ENCODE measurements at regions not wholly inside any gene's neighbourhood (a gene's known extent, or its start where the extent isn't known, plus 50 kb on each side); places are given as distances from the start of the nearest gene placed in this dataset.

DNA sequence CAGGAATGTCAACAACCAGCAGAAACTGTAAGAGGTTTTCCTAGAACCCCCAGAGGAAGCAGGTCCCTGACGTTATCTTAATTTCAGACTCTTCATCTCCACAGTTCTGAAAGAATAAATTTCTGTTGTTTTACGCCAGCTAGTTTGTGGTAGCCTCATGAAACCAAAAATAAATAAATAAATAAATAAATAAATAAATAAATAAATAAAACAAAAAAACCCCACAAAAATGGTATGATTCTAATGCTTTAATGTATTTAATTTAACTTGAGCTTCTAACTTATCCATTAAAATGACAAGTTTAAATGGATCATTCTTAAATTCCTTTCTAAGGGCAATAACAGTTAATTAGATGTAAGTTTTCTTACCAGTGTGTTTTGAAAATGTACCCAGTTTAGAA is 293.8 kb upstream of the ADAMTS5 start:
- no peak for DNase-seq

DNA sequence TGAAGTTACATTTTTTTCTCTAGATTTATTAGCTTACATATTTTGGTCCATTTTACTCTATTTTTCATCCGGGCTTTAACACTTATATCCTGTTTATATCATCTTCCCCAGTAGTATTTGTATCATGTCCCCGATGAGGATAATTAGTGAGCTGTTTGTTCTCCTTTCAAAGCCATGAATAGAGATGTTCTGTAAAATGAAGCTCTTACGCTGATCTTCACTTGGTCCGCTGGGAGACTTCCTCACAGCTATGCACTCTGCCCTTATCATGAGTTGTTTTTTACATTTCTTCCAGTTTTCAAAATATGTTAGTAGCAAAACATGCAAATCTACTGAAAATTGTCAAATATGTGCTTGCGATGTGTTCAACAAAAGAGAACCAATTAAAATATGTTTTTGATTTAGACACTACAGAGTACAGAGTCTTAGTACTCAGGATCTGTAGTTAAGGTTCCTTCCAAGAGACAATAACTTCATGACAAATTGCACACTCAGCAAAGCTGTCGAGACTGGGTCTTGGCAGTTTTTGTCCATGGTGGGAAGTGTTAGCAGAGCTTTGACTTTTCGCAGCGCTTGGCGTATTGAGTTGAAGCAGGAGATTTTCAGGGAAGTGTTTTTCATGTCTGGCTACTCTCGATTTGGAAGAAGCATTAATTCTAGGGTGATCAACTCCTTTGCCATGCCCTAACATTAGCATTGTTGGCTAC is 292.0 kb upstream of the ADAMTS5 start:
- DNase-seq = no peak

DNA sequence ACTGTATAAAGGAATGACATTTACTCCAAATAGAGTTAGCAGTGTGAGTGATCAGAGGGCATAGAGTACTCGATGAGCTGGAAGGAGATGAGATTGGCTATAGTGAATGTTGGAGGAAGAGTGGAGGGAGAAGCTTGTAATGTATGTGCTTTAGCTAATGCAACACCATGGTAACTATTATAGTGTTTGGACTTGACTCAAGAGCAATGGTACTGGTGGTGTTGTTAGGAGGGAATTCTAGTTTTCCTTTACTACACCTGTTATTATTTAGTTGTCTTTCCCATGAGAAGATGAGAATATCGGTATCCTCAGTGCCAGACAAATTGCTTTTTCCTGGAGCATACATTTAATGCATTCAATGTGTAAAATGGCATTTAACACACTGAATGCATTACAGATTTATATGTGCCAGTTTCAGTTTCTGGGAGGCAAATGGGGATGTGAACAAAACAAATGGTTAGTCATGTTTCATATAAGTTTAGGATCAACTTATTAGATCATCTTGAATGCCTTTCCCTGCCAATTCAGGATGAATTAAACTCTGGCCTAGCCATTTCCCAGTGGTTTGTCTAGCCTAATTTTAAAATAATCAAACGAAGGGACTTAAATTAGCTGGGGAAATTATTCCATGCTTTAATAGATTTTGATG is 291.1 kb upstream of the ADAMTS5 start:
- DNase-seq = no peak

DNA sequence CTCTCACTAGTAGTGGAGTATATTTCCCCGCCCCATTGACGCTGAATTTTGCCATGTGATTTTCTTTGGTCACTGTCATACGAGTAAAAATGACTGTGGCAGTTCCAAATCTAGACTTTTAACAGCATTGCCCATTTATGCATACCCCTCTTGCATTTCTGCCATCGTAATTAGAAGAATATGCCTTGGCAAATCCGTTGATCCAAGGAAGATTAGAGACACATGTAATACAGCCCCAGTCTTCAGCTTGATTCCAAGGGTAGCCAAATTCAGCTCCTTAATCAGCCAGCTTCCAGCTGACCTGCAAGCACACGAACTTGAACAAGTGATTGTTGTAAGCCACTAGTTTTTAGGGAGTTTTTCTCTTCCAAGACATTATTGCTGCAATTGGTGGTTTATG is 290.3 kb upstream of the ADAMTS5 start:
- DNase-seq = no peak

DNA sequence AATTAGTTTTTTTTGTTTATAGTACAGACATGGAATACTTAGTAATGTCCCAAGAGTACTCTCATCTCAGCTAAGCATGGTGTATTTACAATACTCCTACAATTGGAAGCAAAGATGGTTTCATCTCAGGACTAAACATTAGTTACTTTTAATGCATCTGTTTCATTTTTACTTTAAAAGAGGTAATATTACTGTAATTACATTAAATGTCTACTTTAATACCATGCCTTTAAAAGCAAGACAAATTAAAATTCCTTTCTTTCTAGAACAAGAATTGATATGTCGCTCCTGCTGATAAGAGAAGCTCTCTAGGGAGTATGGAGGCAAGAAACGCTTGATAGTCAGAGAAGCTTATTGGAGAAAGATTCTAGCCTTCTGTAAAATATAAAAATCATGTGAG is 284.9 kb upstream of the ADAMTS5 start:
- DNase-seq = no peak

DNA sequence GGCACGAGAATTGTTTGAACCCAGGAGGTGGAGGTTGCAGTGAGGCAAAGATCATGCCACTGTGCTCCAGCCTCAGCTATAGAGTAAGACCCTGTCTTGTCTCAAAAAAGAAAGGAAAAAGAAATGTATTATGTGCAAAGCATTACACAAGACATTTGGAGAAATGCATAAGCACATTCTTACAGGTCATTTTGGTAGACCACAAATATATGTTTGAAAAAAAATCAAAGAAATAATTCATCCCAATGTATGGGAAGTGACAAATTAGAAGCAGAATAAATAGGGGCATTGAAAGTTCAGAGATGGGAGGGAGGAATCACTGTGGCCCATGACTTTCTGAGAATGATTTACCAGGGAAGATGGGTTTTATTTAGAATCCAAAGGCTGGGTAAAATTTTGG is 283.5 kb upstream of the ADAMTS5 start:
- no peak for DNase-seq

DNA sequence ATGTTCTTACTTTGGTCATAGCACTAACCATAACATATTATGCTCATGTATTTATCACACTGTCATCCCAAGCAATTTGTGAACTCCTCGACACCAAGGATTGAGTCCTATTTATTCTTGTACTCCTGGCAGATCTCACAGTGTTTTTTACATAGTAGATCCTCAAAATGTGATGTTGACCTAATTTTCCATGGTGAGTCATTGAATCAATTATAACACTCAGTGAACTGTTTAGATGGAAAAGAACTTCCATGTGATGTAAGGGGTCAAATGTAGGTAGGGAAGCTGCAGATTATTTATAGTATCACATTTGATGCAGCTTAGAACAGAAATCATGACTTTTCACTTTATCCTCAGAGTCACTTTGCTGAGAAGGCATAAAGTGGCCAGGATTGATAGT is 281.9 kb upstream of the ADAMTS5 start:
- no peak for DNase-seq

DNA sequence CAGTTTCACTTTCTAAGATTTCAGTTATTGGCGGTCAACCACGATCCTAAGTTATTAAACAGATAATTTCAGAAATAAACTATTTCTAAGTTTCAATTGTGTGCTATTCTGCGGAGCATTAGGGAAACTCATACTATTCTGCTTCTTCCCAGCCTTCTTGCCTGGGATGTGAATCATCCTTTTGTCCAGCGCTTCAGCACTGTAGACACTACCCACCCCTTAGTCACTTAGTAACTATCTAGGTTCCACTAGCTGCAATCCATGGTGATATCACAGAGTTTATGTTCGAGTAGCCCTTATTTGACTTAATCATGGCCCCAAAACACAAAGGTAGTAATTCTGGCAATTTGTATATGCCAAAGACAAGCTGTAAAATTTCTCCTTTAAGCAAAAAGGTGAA is 279.9 kb upstream of the ADAMTS5 start:
- no peak for DNase-seq

DNA sequence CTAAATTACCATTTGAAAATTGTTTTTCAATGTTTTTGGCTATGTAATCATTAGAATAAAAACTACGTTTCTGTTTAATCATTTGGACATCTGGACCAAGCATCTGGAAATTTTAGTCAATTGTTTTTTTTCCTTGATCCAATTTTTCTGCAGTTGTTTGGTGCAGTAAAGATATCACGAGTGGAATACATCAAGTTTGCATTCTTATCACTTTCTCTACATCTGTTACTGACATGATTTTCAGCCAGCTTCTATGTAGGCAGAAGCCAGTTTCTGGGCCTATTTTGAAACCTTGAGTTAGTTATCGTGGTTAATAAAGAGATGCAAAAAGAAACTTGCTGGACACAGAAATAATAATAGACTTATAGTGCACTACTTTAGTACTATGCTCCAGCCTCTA is 277.9 kb upstream of the ADAMTS5 start:
- DNase-seq = no peak

DNA sequence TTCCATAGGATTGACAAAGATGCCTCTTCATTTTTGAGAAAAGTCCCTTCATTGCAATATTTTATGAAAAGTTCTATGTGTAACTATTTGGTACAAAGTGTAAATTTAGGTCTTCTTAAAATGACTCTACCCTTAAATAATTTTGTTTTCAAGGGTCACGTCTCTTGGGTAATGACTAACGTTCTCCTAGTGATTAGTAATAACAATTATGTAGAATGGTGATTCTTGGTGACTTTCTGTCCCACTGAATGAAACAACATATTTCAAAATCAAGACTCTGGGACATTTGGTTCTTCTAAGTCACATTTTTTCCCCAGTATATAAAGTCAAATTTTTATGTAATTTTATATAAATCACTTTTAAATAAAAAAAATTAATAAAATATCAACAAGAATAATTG is 277.5 kb upstream of the ADAMTS5 start:
- no peak for DNase-seq

DNA sequence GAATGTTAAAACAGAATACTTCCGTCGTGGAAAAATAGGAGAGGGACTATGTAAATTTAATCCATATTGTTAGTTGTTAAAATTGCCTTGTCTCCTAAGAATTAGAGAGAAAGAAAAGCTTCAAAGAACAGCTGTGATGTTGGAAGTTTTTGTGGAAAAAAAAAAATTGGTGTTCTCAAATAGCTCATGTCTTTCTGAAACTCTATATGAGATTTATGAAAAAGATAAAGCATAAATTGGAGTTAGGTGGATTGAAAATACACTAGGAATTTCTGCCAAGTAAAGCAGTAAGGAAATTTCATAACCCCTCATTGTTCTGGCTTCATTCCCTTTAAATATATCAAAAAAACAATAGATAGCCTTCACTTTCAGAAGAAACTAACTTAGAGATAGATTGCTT is 274.0 kb upstream of the ADAMTS5 start:
- DNase-seq = no peak

DNA sequence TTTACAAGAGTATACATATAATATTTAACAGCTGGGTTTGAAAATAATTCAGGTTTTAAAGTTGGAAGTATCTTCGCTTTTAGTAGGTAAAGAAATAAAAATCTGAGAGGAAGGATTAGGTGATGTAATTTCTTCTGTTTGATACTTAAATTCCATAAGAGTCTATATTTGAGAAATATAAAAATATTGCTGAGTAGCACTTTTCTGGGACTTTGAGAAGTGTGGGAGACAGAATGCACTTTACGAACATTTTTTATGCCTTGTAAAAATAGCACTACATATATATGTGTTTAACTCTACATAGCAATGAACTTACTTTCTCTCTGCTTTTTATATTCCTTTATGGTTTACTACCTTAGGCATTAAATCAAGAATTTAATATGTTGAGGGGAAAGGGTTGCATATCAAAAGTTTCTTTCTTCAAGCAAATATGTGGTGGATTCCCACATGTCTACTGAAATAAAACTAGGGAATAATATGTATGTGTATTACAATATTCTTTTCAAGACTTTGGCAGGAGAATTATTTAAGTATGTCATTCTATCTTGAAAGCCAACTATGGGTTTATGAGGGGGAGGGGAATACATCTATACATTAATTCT is 266.7 kb upstream of the ADAMTS5 start:
- no peak for DNase-seq

DNA sequence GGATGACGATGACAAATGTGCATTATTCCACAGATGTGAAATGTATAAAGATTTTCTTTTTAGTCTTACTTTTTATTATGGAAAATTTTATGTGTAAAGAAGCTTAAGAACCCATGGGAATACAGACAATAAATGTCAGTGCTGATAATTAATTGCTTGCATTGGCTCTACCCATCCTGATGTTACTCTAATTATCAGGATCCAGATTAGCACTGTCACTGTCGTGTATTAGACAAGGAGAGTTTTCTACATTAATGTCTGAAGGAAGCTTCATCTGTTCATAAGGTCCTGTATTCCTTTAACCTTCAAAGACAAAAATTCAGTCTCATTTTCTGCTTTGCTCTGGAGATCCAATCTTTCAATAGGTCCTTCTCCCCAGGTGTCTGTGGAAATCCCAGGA is 259.1 kb upstream of the ADAMTS5 start:
- no peak for DNase-seq

DNA sequence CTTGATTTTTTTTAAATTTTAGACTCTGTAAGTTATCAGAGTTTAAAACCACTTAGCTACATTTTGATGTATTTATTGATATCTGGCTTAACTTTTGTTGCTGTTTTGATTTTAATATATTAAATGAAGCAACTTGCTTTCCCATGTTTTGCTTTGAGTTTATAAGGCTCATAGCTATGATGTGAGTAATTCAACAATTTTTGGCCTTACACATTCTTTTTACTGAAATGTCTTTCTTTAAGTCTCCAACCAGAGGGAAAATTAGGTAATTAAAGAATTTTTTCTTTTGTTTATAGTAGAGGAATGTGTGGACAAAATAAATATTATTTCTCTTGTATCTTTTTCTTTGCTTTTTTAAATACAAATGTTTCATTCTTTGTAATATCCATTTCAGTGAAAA is 258.3 kb upstream of the ADAMTS5 start:
- no peak for DNase-seq

DNA sequence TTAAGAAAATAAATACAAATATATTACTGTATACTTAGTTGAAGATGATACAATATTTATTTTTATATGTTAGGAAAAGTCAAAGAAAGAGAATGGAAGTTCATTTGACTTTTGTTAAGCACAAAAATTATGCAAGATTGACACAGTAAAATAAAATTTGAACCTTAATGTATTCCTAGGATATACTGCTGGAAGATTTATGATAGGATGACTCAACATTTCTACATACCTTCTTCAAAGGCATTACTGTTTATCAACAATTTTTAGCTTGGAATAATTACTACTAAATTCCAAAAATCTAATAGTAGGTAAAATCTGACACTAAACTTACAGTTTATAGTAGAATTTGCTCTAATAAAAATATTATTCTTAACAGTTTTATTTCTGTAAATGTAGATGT is 257.3 kb upstream of the ADAMTS5 start:
- DNase-seq = no peak

DNA sequence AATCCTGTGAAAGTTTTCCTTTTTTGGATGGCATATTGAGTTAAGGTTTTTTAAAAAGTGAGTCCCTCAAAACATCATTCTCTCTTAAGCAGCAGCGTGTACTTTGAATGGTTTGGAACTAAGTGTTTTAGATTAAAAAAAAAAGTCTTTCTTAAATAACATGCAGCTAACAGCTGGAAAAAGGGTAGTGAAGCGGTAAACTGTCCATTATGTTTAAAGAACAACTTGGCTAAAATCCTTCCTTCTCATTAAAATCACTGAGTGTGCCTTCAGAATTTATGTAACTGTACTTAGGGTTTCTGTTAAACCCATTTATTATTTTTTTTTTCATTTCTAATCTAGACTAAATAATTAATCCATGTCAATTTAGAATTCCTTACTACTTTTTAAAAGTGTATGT is 254.2 kb upstream of the ADAMTS5 start:
- no peak for DNase-seq

DNA sequence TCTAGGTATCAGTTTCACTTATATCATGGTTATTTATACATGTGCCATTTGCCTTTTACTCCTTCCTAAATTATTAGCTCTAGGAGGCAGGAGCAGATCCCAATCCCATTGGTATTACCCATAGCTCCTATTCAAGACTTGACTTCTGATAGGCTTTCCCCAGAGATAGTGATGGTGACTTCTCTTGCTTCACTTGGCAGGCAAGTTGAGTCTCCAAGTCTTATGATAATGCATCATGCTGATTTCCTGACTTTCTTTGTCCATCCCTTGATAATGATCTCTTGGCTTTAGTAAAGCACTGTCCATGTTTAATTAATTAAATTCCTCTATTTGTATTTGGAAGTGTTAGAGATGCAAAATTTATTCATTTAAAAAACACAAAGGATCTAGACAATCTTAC is 253.5 kb upstream of the ADAMTS5 start:
- DNase-seq = no peak

DNA sequence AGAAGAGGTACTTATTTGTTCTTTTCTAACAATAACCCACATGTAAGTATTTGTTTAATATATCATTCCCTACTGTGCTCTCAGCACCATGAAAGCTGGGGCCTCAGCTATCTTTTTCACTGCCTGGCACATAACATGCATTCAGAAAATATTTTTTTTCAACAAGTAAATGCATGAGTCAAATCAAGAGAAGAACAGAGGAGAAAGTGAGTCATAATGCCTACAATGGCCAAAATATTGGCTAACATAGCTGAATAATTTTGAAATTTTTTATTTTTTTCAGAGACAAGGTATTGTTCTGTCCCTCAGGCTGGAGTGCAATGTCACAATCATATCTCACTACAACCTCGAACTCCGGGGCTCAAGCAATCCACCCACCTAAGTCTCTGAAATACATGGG is 252.2 kb upstream of the ADAMTS5 start:
- DNase-seq = peak in 1 of 2 experiments; percentile 13

DNA sequence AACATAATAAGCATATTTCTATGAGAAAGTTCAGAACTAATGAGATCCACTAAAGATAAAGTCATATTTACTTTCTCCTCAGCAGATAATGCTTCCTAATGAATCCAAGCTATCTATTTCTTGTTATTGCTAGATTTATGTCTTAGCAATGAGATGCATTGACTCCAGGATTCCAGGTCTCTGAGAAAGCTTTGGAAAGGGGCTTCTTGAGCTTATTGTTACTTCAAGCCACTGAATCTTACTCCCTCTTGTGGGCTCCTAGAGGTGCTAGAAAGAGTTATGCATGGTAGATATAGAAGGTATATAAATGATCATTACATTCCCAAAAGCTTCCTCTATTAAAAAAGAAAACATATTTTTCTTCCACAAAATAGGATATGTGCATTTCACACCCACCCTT is 246.4 kb upstream of the ADAMTS5 start:
- DNase-seq = no peak

DNA sequence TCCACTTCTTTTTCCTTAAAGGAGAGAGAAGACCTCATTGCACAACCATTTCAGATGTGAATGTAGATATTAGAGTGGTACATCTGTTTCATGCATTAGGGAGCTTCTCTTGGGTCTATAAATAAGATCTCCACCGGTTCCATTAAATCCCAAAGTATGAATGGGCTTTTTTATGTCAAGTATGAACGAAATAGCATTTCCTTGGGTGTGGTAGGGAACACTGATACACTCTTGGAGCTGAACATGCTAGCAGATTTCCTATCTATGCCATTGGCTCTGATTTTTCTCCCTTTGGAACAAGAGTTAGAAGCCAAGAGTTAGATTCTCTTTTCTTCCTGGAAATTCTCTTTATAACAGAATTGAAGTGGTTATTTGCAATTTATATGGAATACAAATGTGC is 245.6 kb upstream of the ADAMTS5 start:
- DNase-seq = no peak

DNA sequence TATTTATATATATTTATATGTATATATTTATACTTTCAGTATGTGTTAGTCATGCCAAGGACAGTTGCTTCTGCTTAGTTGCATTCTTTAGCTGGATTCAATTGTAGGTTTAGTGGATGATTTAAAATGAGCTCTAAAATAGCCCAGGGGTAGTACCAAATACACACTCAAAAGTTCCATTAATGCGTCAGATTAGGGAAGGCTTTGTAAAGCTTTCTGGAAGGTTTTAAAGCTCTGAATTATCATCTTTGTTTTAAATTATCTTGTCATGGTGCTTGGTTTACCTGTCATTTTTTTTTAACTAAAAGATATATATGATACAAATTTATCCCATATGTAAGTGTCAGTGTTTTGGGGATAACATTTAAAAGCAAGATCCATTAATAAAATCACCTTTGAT is 242.7 kb upstream of the ADAMTS5 start:
- DNase-seq = no peak

DNA sequence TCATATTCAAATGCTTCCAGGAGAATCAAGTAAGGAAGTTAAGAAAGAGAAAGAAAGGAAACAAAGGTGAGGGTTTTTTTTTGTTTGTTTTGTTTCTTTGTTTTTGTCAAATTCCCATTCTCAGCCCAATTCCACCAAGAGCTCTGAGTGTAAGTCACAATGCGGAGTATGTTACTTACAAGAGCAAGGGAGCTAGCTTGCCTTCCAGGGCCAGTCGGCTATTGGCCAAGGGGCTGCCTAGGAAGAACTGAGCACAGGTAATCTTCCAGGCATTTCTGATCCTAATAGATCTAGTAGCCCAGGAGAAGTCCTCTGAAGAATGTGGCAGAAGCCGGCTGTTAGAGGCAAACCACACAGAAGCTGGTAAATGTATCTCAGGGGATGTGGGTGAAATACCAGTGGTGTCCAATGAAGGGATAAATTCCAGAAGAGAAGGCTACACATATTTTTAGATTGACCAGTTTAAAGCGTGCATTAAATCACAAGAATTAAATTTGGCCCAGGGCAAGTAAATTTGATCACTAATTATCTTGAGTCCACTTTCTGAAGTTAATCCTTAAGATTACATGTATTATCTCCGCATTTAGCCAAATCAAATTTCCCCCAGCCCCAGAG is 239.6 kb upstream of the ADAMTS5 start:
- DNase-seq = no peak

DNA sequence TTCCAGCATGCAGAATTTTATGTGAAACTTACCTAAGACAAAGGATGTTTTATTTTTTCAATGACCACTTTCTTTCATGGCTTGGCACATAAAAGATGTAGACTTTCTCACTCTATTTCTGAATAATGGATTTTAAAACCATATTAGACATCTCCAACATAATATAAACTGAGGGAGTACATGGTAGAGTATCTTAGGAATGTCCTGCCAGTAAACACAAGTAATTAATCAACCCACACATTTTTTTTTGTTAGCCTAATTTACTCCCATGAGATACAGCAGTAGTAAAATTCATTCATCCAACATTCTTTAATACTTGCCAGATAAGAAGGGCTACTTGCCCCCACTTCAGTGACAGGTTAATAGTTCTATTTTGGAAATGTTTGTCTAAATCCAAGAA is 235.4 kb upstream of the ADAMTS5 start:
- no peak for DNase-seq

DNA sequence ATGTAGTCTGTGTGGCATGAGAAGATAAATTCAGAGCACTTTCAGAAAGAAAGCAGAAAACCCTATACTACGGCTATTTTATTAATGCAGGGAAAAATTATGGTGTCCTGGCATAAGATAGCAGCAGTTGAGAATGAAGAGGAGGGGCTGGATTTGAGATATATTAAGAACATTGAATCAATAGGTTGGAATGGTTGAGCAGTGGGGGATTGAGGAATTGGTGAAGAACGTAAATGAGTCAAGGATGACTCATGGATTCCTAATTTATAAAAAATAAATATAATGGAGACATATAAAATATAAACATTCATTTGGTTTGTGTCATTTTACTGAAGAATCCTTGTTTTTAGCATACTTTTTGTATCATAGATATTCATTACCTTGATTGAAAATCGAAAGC is 234.3 kb upstream of the ADAMTS5 start:
- DNase-seq = no peak

Data from AML-193 (cell line).